Mesenchymal stem cell (in vitro differentiated cells and primary cell): ENCODE measurements at regions not wholly inside any gene's neighbourhood (a gene's known extent, or its start where the extent isn't known, plus 50 kb on each side); places are given as distances from the start of the nearest gene placed in this dataset.

ENCODE experiments used
- DNase-seq: peaks from one replicate; pipeline ENCODE4 v3.0.0-alpha.2; 2013
- H2AFZ ChIP-seq: one replicate; pipeline ENCODE4 v1.6.1; 2013; ENCODE audit warnings: low read depth, mild to moderate bottlenecking, control low read depth, inconsistent platforms, low read length, moderate library complexity
- H2AK5ac ChIP-seq: 2 replicates; pipeline ENCODE4 v1.6.1; 2013; ENCODE audit warnings: low read length, moderate library complexity, mild to moderate bottlenecking, inconsistent platforms; ENCODE audit not compliant: severe bottlenecking
- H2BK120ac ChIP-seq: one replicate; pipeline ENCODE4 v1.6.1; 2013; ENCODE audit warnings: low read depth, mild to moderate bottlenecking, inconsistent platforms, low read length, moderate library complexity
- H2BK12ac ChIP-seq, 2 experiments: one replicate each; pipeline ENCODE4 v1.6.1; 2013; ENCODE audit warnings: inconsistent platforms in 2 of 2, low read length in 2 of 2, mild to moderate bottlenecking in 2 of 2, moderate library complexity in 2 of 2, control low read depth in 1 of 2
- H2BK15ac ChIP-seq: one replicate; pipeline ENCODE4 v1.6.1; 2013; ENCODE audit warnings: mild to moderate bottlenecking, low read depth, inconsistent platforms; ENCODE audit not compliant: poor library complexity, severe bottlenecking
- H2BK5ac ChIP-seq: 2 replicates; pipeline ENCODE4 v1.6.1; 2013; ENCODE audit warnings: low read depth, mild to moderate bottlenecking, low read length, control low read depth, inconsistent platforms; ENCODE audit not compliant: poor library complexity, severe bottlenecking
- H3K14ac ChIP-seq, 2 experiments: one replicate each; pipeline ENCODE4 v1.6.1; 2013; ENCODE audit warnings: inconsistent platforms in 2 of 2, low read length in 2 of 2, control low read depth in 1 of 2, mild to moderate bottlenecking in 1 of 2, moderate library complexity in 1 of 2
- H3K18ac ChIP-seq, 2 experiments: one replicate each; pipeline ENCODE4 v1.6.1; 2013; ENCODE audit warnings: inconsistent platforms in 2 of 2, low read length in 2 of 2, control low read depth in 1 of 2, low read depth in 1 of 2, mild to moderate bottlenecking in 1 of 2
- H3K23ac ChIP-seq, 2 experiments: one replicate each; pipeline ENCODE4 v1.6.1; 2013; ENCODE audit warnings: inconsistent platforms in 2 of 2, low read length in 2 of 2, mild to moderate bottlenecking in 2 of 2, moderate library complexity in 2 of 2, control low read depth in 1 of 2
- H3K27ac ChIP-seq: 2 replicates; pipeline ENCODE4 v1.5.1; 2013; ENCODE audit warnings: mild to moderate bottlenecking, moderate library complexity, low read length, control low read depth, inconsistent platforms; ENCODE audit not compliant: poor library complexity, severe bottlenecking
- H3K27me3 ChIP-seq, 2 experiments: 2 replicates each; pipeline versions ENCODE4 v1.6.1 to v1.7.0; 2013; ENCODE audit warnings: low read length in 2 of 2, mild to moderate bottlenecking in 2 of 2, moderate library complexity in 2 of 2, control low read depth in 1 of 2, inconsistent platforms in 1 of 2; ENCODE audit not compliant: control insufficient read depth in 1 of 2, insufficient read depth in 1 of 2
- H3K36me3 ChIP-seq, 2 experiments: 2 replicates each; pipeline versions ENCODE4 v1.6.1 to v1.7.0; 2013; ENCODE audit warnings: low read length in 2 of 2, control low read depth in 1 of 2, inconsistent platforms in 1 of 2, low read depth in 1 of 2, mild to moderate bottlenecking in 1 of 2; ENCODE audit not compliant: insufficient read depth in 2 of 2, control insufficient read depth in 1 of 2
- H3K4ac ChIP-seq, 2 experiments: one replicate each; pipeline ENCODE4 v1.6.1; 2013; ENCODE audit warnings: inconsistent platforms in 2 of 2, low read length in 2 of 2, mild to moderate bottlenecking in 2 of 2, moderate library complexity in 2 of 2, control low read depth in 1 of 2, low read depth in 1 of 2
- H3K4me1 ChIP-seq: 2 replicates; pipeline ENCODE4 v1.6.1; 2013; ENCODE audit warnings: low read depth, low read length, control low read depth; ENCODE audit not compliant: control insufficient read depth, insufficient read depth
- H3K4me2 ChIP-seq: 2 replicates; pipeline ENCODE4 v1.6.1; 2013; ENCODE audit warnings: low read length, mild to moderate bottlenecking, inconsistent platforms; ENCODE audit not compliant: poor library complexity, severe bottlenecking
- H3K4me3 ChIP-seq, 2 experiments: 2 replicates each; pipeline versions ENCODE4 v1.5.1 to v1.7.0; 2013; ENCODE audit warnings: low read length in 2 of 2, mild to moderate bottlenecking in 2 of 2, control low read depth in 1 of 2, low read depth in 1 of 2; ENCODE audit not compliant: insufficient read depth in 1 of 2
- H3K79me1 ChIP-seq: replicated peaks from 2 replicates; pipeline ENCODE4 v1.6.1; 2013; ENCODE audit warnings: mild to moderate bottlenecking, control low read depth, low read length, inconsistent platforms; ENCODE audit not compliant: poor library complexity, severe bottlenecking
- H3K9ac ChIP-seq: 2 replicates; pipeline ENCODE4 v1.7.0; 2013; ENCODE audit warnings: mild to moderate bottlenecking, low read length, moderate library complexity
- H3K9me3 ChIP-seq: 2 replicates; pipeline ENCODE4 v1.7.0; 2013; ENCODE audit warnings: mild to moderate bottlenecking, low read length; ENCODE audit not compliant: control insufficient read depth
- H4K8ac ChIP-seq: one replicate; pipeline ENCODE4 v1.6.1; 2013; ENCODE audit warnings: inconsistent platforms, mild to moderate bottlenecking, low read length, moderate library complexity
- H4K91ac ChIP-seq: one replicate; pipeline ENCODE4 v1.6.1; 2013; ENCODE audit warnings: mild to moderate bottlenecking, low read length, inconsistent platforms
- WGBS: methylation state at CpG from one replicate; pipeline ENCODE4 v1.1.7; 2013; ENCODE audit warnings: mixed read lengths; 5-methylcytosine and 5-hydroxymethylcytosine counted together

DNA sequence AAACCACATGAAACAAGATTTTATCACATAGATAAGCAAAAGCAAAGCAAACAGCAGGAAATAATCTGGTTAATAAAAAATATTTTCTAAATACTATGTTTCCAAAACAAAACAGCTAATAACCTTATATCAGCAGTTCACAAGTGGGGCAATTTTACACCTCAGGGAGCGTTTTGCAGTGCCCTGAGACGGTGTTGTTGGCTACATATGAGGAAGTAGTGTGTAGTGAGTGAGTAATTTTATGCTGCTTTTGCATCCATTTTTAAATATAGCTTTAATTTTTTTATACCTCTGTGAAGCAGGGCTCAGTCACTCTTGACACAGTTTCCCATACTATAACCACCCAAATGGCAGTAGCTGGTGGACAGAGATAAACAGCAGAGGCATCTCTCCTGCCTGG, 438.5 kb upstream of the B3GAT1 start:
- no peak overlapping the region for H3K23ac ChIP-seq
- H3K4ac ChIP-seq: no peak overlapping the region
- H3K14ac ChIP-seq: no peak overlapping the region
- no peak overlapping the region for H2BK12ac ChIP-seq
- no peak overlapping the region for H2AFZ ChIP-seq
- H3K27me3 ChIP-seq: peaks cover 0 to 4% of the 10 kb centered on the region in 2 experiments
- H3K36me3 ChIP-seq: no peaks in the 10 kb centered on the region
- no CpG with 5 or more reads among the region's 2 CpGs for WGBS
- H2AK5ac ChIP-seq: no peak overlapping the region
- no peak overlapping the region for H4K8ac ChIP-seq
- no peaks in the 10 kb centered on the region for H3K79me1 ChIP-seq
- H3K4me1 ChIP-seq: peaks cover 2% of the 10 kb centered on the region
- no peak overlapping the region for H2BK120ac ChIP-seq
- H3K18ac ChIP-seq: no peak overlapping the region
- H2BK5ac ChIP-seq: no peak overlapping the region
- H3K27ac ChIP-seq: no peak overlapping the region
- H2BK15ac ChIP-seq: no peak overlapping the region
- DNase-seq: no peak
- no peak overlapping the region for H4K91ac ChIP-seq
- H3K4me3 ChIP-seq: no peak overlapping the region
- H3K4me2 ChIP-seq: no peak overlapping the region
- no peaks in the 10 kb centered on the region for H3K9me3 ChIP-seq
- H3K9ac ChIP-seq: no peak overlapping the region

DNA sequence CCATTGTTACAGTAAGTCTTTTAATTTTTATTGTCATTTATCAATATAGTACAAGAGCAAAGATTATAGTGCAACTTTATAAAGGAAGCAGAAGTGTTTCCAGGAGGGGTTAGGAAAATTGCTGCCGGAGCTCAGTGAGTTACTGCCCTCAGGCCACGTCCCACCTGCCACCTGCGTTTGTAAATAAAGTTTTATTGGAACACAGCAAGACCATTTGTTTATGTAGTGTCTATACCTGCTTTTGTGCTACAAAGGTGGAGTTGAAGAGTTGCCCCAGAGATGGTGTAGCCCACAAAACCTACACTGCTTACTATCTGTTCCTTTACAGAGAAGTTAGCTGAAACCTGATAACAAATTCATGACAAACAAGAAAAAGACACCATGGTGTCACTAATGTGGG, 437.8 kb upstream of the B3GAT1 start:
- no peaks in the 10 kb centered on the region for H3K36me3 ChIP-seq
- H3K27ac ChIP-seq: no peak overlapping the region
- H4K91ac ChIP-seq: no peak overlapping the region
- no peak overlapping the region for H2BK15ac ChIP-seq
- whole genome bisulfite sequencing: 76% methylated on average over 2 of the region's 3 CpGs
- no peak overlapping the region for H2BK120ac ChIP-seq
- H3K9ac ChIP-seq: no peak overlapping the region
- no peak overlapping the region for H3K18ac ChIP-seq
- H2AFZ ChIP-seq: no peak overlapping the region
- no peak overlapping the region for H3K4me3 ChIP-seq
- no peaks in the 10 kb centered on the region for H3K9me3 ChIP-seq
- H3K4me2 ChIP-seq: no peak overlapping the region
- no peak overlapping the region for H2BK12ac ChIP-seq
- no peak for DNase-seq
- H3K14ac ChIP-seq: no peak overlapping the region
- peaks cover 0 to 4% of the 10 kb centered on the region in 2 experiments for H3K27me3 ChIP-seq
- no peak overlapping the region for H2BK5ac ChIP-seq
- H3K4ac ChIP-seq: no peak overlapping the region
- no peak overlapping the region for H3K23ac ChIP-seq
- H3K4me1 ChIP-seq: peaks cover 2% of the 10 kb centered on the region
- H3K79me1 ChIP-seq: no peaks in the 10 kb centered on the region
- no peak overlapping the region for H4K8ac ChIP-seq
- H2AK5ac ChIP-seq: no peak overlapping the region

DNA sequence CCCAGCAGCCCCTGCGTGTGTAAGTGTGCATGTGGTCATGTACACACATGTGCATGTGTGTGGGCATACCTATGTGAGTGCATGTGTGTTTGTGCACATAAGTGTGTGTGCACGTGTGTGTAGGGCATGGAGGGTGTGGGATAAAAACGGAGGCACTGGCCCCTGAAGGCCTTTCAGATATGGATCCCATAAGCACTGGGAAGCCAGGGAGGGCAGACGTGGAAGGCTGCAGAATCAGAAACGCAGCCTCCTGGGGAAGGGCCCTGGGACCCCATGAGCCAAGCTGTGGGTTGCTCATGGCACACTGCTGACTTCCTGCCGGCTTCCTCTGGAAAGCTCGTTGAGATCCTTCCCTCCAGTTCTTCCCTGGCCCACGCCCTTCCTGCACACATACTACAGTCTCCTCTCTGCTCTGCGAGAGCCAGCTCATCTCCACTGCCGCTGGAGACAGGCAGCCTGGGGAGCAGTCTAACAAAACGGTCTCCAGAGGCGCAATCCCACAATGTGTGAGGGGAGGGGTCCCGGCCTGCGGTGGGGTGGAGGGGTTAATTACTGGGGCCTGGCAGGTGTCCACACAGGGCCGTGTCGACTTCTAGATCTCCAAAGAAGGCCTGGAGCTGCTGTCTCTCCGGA, 435.2 kb upstream of the B3GAT1 start:
- DNase-seq: no peak
- no peak overlapping the region for H3K4me3 ChIP-seq

DNA sequence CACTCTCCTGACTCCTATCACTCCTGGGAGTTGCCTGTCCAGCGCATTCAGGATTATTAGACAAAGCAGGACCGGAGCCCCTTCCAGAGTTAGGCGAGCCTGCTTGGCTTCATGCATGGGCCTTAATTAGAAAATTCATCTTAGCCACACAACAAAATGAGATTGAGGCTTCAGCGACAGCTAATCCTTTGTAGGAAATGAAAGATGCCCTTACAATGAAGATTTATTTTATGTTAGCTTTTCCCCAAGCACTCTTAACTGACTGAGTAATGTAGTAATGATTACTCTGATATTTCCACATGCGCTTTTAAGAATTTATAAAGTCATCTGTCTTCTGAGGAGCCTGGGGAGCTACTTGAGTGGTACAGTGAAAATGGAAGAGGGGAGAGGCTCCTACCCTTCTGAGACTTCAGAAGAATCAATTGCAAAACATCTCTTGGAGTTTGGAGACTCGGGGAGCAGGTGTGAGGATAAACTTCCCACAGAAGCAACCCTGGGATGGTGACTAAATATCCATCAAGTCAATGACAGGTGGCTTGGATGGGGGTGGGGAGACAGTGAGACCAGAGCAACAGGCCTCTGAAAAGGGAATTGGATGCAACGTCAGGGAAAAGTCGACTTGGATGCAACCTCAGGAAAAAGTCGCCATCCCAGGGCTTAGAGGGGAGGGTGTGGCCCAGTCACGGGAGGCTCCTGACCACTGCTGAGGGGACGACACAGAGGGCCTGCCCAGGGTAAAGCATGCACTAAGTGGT, 434.5 kb upstream of the B3GAT1 start:
- no peak overlapping the region for H2BK5ac ChIP-seq
- no peak overlapping the region for H3K14ac ChIP-seq
- H3K27me3 ChIP-seq: no peaks in the 10 kb centered on the region
- no peak overlapping the region for H4K8ac ChIP-seq
- H3K4me3 ChIP-seq: no peak overlapping the region
- H3K23ac ChIP-seq: no peak overlapping the region
- no peak overlapping the region for H4K91ac ChIP-seq
- H3K79me1 ChIP-seq: no peaks in the 10 kb centered on the region
- no peak overlapping the region for H2BK12ac ChIP-seq
- no peak overlapping the region for H3K27ac ChIP-seq
- no peak overlapping the region for H2AFZ ChIP-seq
- no peaks in the 10 kb centered on the region for H3K4me1 ChIP-seq
- H2AK5ac ChIP-seq: no peak overlapping the region
- whole genome bisulfite sequencing: 86% methylated on average over 9 of the region's 11 CpGs
- H3K18ac ChIP-seq: no peak overlapping the region
- DNase-seq: no peak
- H3K36me3 ChIP-seq: no peaks in the 10 kb centered on the region
- H3K9me3 ChIP-seq: no peaks in the 10 kb centered on the region
- H3K9ac ChIP-seq: no peak overlapping the region
- no peak overlapping the region for H2BK120ac ChIP-seq
- no peak overlapping the region for H3K4me2 ChIP-seq
- no peak overlapping the region for H3K4ac ChIP-seq
- no peak overlapping the region for H2BK15ac ChIP-seq

More for the DNA sequence above, 435.2 kb upstream of the B3GAT1 start:
- Histone ChIP-seq H3K36me3 (no peaks in the 10 kb centered on the region), H3K27me3 (no peaks in the 10 kb centered on the region), H3K14ac (no peak overlapping the region), H3K4me1 (peaks cover 2% of the 10 kb centered on the region), H3K9me3 (no peaks in the 10 kb centered on the region), H3K27ac (no peak overlapping the region), H3K9ac (no peak overlapping the region), H2BK15ac (no peak overlapping the region), H3K23ac (no peak overlapping the region), H2AK5ac (no peak overlapping the region), H4K8ac (no peak overlapping the region), H3K18ac (no peak overlapping the region), H3K4me2 (no peak overlapping the region), H3K79me1 (no peaks in the 10 kb centered on the region), H4K91ac (no peak overlapping the region), H3K4ac (no peak overlapping the region), H2BK120ac (no peak overlapping the region), H2BK12ac (no peak overlapping the region), H2BK5ac (no peak overlapping the region), H2AFZ (no peak overlapping the region)
- 66% methylated on average over 16 of the region's 17 CpGs for WGBS
